HepG2 (cell line): ENCODE measurements at regions not wholly inside any gene's neighbourhood (a gene's known extent, or its start where the extent isn't known, plus 50 kb on each side); places are given as distances from the start of the nearest gene placed in this dataset.

ENCODE experiments used
- ARID3A ChIP-seq: IDR thresholded peaks from 2 replicates; pipeline ENCODE4 v1.6.1; 2012; ENCODE audit warnings: low read depth, low read length, improper control_type of control experiment
- BCL6 ChIP-seq: IDR thresholded peaks from 2 replicates; pipeline ENCODE4 v1.6.1; 2016; ENCODE audit warnings: missing genetic modification reagents, missing compliant biosample characterization
- TSC22D2 ChIP-seq: sonication (generic); formaldehyde crosslinking; IDR thresholded peaks from 2 replicates; pipeline ENCODE4 v1.5.1; 2020; ENCODE audit warnings: missing genetic modification reagents, mild to moderate bottlenecking, borderline replicate concordance
- ZFP90 ChIP-seq: sonication (generic); formaldehyde crosslinking; IDR thresholded peaks from 2 replicates; pipeline ENCODE4 v1.8.0; 2022; ENCODE audit warnings: missing genetic modification reagents, mild to moderate bottlenecking, inconsistent platforms, borderline replicate concordance
- ZNF274 ChIP-seq: sonication (generic); formaldehyde crosslinking; IDR thresholded peaks from 2 replicates; pipeline ENCODE4 v1.5.1; 2020; ENCODE audit warnings: mild to moderate bottlenecking, missing genetic modification reagents
- ZNF281 ChIP-seq: sonication (generic); formaldehyde crosslinking; IDR thresholded peaks from 2 replicates; pipeline ENCODE4 v1.4.0; 2020; ENCODE audit warnings: missing genetic modification reagents, borderline replicate concordance
- ZNF3 ChIP-seq: IDR thresholded peaks from 2 replicates; pipeline ENCODE4 v1.7.0; 2017; ENCODE audit warnings: inconsistent platforms
- ZNF687 ChIP-seq: sonication (generic); formaldehyde crosslinking; IDR thresholded peaks from 2 replicates; pipeline ENCODE4 v1.5.1; 2020; ENCODE audit warnings: mild to moderate bottlenecking, missing genetic modification reagents, moderate library complexity
- ZNF7 ChIP-seq: IDR thresholded peaks from 2 replicates; pipeline ENCODE4 v1.6.1; 2016; ENCODE audit warnings: missing biosample characterization, missing genetic modification reagents
- ZSCAN22 ChIP-seq: sonication (generic); formaldehyde crosslinking; IDR thresholded peaks from 2 replicates; pipeline ENCODE4 v1.4.0; 2020; ENCODE audit warnings: mild to moderate bottlenecking, missing genetic modification reagents
- TF ChIP-seq, protein P1 (sequence below): IDR thresholded peaks from 2 replicates; pipeline ENCODE4 v1.4.0; 2020; ENCODE audit warnings: mild to moderate bottlenecking, missing genetic modification reagents

DNA sequence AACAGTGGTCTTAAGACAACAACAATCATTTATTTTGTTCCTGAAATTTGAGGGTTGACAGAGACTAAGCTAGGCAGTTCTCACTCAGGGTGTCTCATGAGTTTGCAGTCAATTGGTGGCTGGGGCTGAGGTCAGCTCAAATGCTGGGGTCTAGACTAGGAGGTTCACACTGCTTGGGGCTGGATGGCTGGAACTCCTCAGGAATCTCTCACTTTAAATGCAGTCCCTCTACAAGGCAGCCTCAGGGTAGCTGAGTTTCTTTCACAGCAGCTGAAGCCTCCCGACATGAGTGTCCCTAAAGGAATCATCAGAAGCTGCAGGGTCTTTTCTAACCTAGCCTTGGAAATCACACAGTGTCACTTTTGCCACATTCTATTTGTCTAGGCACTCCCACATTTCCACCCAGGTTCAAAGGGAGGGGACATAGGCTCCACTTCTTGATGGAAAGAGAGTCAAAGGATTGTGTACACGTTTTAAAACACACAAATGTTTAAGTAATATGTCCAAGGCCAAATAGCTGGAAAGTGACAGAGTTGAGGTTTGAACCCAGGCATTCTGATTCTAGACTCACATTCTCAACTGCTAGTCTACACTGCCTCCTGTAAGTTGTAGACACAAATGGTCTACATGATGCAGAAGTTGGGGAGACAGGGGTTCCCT, 133.8 kb downstream of the ZFP36L2 start (continued):
- TF ChIP-seq ZNF274 (CRISPR knock-in tag) (no peak), ZNF7 (CRISPR knock-in tag) (no peak), ZFP90 (CRISPR knock-in tag) (no peak), TSC22D2 (CRISPR knock-in tag) (no peak), ZNF3 (CRISPR knock-in tag) (peak; percentile 43; the same call in 1 of the 2 replicates), BCL6 (CRISPR knock-in tag) (peak; percentile 70; the same call in 1 of the 2 replicates), ZNF687 (no peak), ZSCAN22 (CRISPR knock-in tag) (0 out of 2 replicates have a peak, but pooled peaks have one; percentile 39), ZNF281 (CRISPR knock-in tag) (no peak), ARID3A (0 out of 2 replicates have a peak, but pooled peaks have one; percentile 9)
- TF ChIP-seq, protein P1, sequence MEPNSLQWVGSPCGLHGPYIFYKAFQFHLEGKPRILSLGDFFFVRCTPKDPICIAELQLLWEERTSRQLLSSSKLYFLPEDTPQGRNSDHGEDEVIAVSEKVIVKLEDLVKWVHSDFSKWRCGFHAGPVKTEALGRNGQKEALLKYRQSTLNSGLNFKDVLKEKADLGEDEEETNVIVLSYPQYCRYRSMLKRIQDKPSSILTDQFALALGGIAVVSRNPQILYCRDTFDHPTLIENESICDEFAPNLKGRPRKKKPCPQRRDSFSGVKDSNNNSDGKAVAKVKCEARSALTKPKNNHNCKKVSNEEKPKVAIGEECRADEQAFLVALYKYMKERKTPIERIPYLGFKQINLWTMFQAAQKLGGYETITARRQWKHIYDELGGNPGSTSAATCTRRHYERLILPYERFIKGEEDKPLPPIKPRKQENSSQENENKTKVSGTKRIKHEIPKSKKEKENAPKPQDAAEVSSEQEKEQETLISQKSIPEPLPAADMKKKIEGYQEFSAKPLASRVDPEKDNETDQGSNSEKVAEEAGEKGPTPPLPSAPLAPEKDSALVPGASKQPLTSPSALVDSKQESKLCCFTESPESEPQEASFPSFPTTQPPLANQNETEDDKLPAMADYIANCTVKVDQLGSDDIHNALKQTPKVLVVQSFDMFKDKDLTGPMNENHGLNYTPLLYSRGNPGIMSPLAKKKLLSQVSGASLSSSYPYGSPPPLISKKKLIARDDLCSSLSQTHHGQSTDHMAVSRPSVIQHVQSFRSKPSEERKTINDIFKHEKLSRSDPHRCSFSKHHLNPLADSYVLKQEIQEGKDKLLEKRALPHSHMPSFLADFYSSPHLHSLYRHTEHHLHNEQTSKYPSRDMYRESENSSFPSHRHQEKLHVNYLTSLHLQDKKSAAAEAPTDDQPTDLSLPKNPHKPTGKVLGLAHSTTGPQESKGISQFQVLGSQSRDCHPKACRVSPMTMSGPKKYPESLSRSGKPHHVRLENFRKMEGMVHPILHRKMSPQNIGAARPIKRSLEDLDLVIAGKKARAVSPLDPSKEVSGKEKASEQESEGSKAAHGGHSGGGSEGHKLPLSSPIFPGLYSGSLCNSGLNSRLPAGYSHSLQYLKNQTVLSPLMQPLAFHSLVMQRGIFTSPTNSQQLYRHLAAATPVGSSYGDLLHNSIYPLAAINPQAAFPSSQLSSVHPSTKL (CRISPR knock-in tag): peak; percentile 80
